HL-60/S4 treated with retinoic acid at 250 ng/mL for 4 days and 3 days (cell line): ENCODE measurements at regions not wholly inside any gene's neighbourhood (a gene's known extent, or its start where the extent isn't known, plus 50 kb on each side); places are given as distances from the start of the nearest gene placed in this dataset.
"Not testable (repeated sequence)": the region's sequence is repeated elsewhere in the genome, so short reads cannot be mapped to it uniquely, and the experiment has no call there.

Experiments used
- in situ Hi-C: fragments of 300-500 bp; cut with MboI; formaldehyde crosslinking; loops from 2 replicates; pipeline ENCODE4 v1.7.0; 2022; ENCODE audit warnings: low sequenced_read_pairs

- in situ Hi-C loops, result no loop called here
Observed at GRCh38 chr2:23021311-23022120, 363.5 kb upstream of the KLHL29 start.

DNA sequence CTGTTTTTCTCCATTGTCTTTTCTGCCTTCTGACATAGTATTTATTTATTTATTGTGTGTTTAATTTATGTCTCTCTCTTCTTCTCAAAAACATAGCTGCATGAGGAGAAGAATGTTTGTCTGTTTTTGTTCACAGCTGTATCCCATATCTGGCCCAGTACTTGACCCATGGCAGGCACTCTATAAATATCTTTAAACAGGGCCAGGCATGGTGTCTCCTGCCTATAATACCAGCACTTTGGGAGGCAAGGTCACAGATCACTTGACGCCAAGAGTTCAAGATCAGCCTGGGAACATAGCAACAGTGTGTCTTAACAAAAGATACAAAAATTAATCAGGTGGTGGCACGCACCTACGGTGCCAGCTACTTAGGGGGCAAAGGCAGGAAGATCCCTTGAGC, 361.3 kb upstream of the KLHL29 start:
- in situ Hi-C loops, result no loop called here

GRCh38 chr2:23026671-23027070, 358.3 kb upstream of the KLHL29 start:
- in situ Hi-C loops, result no loop called here

GRCh38 chr2:23027396-23027795, 357.6 kb upstream of the KLHL29 start:
- in situ Hi-C loops, result no loop called here

GRCh38 chr2:23028106-23028505, 356.9 kb upstream of the KLHL29 start:
- in situ Hi-C loops, result no loop called here

- in situ Hi-C loops, result no loop called here
Observed at GRCh38 chr2:23029111-23029510, 355.9 kb upstream of the KLHL29 start.

- in situ Hi-C loops, result no loop called here
Observed at GRCh38 chr2:23029951-23030350, 355.0 kb upstream of the KLHL29 start.

GRCh38 chr2:23034996-23035395, 350.0 kb upstream of the KLHL29 start:
- in situ Hi-C loops, result no loop called here

DNA sequence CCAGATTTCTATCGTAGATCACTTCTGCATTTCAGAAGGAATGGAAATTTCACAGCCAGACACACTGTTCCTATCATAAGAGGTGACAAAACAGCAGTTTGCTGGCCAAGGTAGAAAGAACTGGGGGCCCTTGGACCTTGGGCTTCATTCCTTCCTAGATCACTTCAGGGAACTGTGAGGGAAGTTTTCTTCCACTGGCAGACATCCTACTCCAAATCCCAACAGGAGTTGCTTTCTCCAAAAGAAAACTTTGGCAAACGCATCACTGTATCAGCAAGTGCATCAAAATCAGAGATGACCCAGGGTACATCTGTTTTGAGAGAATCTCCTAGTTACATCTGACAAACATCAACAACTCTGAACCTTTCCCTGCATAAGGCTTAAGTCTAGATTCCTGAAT, 348.4 kb upstream of the KLHL29 start:
- in situ Hi-C loops, result no loop called here

GRCh38 chr2:23037596-23037995, 347.4 kb upstream of the KLHL29 start:
- in situ Hi-C loops, result no loop called here

DNA sequence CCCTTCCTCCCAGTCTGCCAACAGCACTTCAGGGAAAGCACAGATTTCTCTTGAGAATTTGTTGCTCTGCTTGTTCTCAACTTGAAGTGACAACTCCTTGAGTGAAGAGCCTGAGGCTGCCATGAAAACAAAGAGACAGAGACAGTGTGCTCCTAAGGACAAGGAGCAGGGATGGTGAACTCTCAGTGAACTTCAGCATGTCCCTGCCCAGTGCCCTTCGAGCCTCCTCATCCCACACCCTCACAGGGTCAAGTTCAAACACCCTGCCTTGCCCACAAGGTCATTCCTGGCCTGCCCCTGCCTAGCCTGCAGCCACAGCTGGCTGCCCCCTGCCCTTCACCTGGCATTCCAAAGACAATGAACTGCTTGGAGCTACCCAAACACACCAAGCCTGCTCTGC, 343.5 kb upstream of the KLHL29 start:
- in situ Hi-C loops, result no loop called here

GRCh38 chr2:23042216-23042906, 342.6 kb upstream of the KLHL29 start:
- in situ Hi-C loops, result no loop called here

DNA sequence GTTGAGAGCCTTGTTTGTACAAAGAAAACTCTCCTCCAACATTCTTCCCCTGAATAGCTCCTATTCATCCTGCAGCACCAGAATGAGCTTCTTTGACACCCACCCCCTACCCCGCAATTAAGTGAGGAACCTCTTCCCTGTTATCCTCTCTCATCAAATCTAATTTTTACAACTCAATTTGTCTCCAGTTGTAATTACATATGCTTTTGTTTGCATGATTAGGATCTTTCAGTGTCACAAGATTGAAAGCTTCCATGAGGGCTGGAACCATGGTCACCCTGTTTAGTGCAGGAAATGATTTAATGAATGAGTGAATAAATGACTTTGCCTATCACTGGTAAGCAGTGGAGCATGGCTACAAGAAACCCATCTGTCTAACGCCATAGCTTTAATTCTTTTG, 334.6 kb upstream of the KLHL29 start:
- in situ Hi-C loops, result no loop called here

GRCh38 chr2:23053601-23054000, 331.4 kb upstream of the KLHL29 start:
- in situ Hi-C loops, result no loop called here

GRCh38 chr2:23055251-23055650, 329.7 kb upstream of the KLHL29 start:
- in situ Hi-C loops, result no loop called here

GRCh38 chr2:23056846-23057245, 328.1 kb upstream of the KLHL29 start:
- in situ Hi-C loops, result not testable (repeated sequence)

DNA sequence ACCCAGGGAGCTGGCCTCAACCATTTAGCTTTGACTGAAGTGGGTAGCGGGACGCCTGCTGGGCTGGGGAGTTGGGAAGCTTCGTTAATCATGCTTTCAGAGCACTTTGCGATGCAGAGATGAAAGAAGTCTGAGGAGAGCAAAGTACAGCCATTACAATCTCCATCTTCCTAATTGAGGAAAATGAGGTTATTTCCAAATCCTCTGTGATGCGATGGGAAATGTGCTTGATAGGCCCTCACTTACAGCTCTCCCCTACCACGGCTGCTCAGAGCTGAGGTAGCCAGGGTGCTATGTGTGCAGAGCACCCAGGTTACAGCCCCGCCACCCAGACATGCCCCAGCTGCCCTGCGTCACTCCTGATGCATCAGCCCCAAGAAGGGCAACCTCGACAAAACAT, 326.5 kb upstream of the KLHL29 start:
- in situ Hi-C loops, result no loop called here

GRCh38 chr2:23065210-23065609, 319.8 kb upstream of the KLHL29 start:
- in situ Hi-C loops, result no loop called here

DNA sequence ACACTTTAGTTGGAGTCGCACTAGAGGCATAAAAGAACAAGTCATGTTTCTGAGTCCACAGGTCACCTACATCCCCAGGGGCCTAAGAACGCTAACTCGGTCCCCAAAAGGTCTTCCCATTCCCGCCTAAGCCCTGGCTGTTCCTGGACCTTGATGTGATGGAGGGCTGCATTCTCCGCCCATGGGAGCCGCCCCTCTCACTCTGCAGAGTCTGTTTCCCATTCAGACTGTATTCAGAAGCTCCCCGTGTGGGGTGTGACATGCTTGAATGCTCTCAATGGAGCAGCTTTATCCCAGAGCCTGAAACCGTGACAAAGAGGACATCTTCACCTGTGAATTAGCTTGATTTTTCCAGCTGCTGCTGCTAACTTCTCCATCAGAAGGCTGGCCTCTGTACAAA, 319.0 kb upstream of the KLHL29 start:
- in situ Hi-C loops, result no loop called here

DNA sequence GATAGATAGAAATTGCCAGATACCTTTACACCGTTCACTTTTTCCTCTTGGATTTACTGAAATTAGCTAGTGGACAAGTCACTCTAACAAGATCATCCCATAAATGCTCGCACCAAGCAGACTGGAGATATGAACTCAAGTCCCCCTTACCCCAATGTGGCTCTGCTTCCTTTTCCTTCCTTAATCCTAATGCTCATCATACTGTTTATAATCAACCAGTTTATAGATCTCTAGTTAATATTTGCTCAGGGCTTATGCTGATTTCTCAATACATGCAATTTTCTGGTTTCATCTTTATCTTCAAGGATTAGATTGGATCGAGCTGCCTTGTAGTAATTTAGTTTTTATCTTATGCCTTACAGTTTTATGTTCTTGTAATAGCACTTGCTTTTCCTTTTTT, 318.3 kb upstream of the KLHL29 start:
- in situ Hi-C loops, result no loop called here

- in situ Hi-C loops, result no loop called here
Observed at GRCh38 chr2:23069156-23069555, 315.8 kb upstream of the KLHL29 start.

DNA sequence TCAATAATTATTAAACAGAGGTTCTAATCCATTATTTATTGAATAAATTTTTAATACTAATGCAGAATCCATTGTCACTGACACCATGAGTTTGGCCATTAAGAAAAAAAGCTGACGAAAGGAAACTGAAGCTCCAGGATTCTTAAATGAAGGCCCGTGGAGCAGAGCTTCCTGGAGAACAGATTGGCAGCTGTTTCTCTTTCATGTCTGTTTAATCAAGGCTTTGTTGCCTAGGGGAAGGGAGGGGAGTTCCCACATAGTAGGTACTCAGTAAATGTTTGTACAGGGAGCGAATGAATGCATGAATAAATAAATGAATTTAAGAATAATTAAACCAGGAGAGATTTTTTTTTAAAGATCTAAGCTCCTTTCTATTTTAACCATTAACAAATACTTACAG, 315.1 kb upstream of the KLHL29 start:
- in situ Hi-C loops, result no loop called here

- in situ Hi-C loops, result no loop called here
Observed at GRCh38 chr2:23073056-23073455, 311.9 kb upstream of the KLHL29 start.
